Gastrocnemius medialis (tissue), 4 donors: ENCODE measurements at regions not wholly inside any gene's neighbourhood (a gene's known extent, or its start where the extent isn't known, plus 50 kb on each side); places are given as distances from the start of the nearest gene placed in this dataset.

Experiments used
- ATAC-seq, 2 donors: fragments of 150-250 bp; one replicate each; pipeline ENCODE4 v1.9.1; 2016
- DNase-seq, 2 donors: peaks; one replicate each; pipeline ENCODE4 v3.0.0-alpha.2; 2019
- H3K27ac ChIP-seq, 4 donors: fragments of 200-600 bp; sonication (generic); 1 replicate in 1 of 4; 2 replicates in 3 of 4; pipeline ENCODE4 v1.5.1; 2016 to 2018; ENCODE audit warnings: mild to moderate bottlenecking in 2 of 4, moderate library complexity in 1 of 4
- H3K27me3 ChIP-seq, 3 donors: fragments of 200-600 bp; sonication (generic) in 2 of 3; 1 replicate in 1 of 3; 2 replicates in 2 of 3; pipeline versions ENCODE4 v1.5.1 to v1.6.0; 2016 to 2019; ENCODE audit warnings: mild to moderate bottlenecking in 1 of 3, moderate library complexity in 1 of 3
- H3K36me3 ChIP-seq, 2 donors: fragments of 200-600 bp; sonication (generic) in 1 of 2; one replicate each; pipeline ENCODE4 v1.5.1; 2017 to 2018
- H3K4me1 ChIP-seq, 2 donors: fragments of 200-600 bp; sonication (generic) in 1 of 2; one replicate each; pipeline ENCODE4 v1.5.1; 2016 to 2017; ENCODE audit warnings: mild to moderate bottlenecking in 2 of 2
- H3K4me3 ChIP-seq, 4 donors: fragments of 200-600 bp; sonication (generic) in 3 of 4; 1 replicate in 1 of 4; 2 replicates in 3 of 4; pipeline ENCODE4 v1.5.1; 2016 to 2019; ENCODE audit warnings: mild to moderate bottlenecking in 2 of 4
- H3K9me3 ChIP-seq, 3 donors: fragments of 200-600 bp; sonication (generic) in 2 of 3; 1 replicate in 1 of 3; 2 replicates in 2 of 3; pipeline ENCODE4 v1.5.1; 2016 to 2019
- POLR2A ChIP-seq, 2 donors: fragments of 450-650 bp; IDR thresholded peaks; one replicate each; pipeline ENCODE4 v1.6.1; 2017; ENCODE audit warnings: antibody characterized with exemption in 2 of 2, mild to moderate bottlenecking in 2 of 2, moderate library complexity in 2 of 2
- in situ Hi-C, 4 donors: fragments of 200-750 bp; cut with MboI; loops; one replicate each; pipeline versions ENCODE4 v1.15.0 to v1.8.0; 2017; ENCODE audit warnings: low sequenced_read_pairs in 4 of 4
- intact Hi-C: fragments of 100-400 bp; cut with DNase I; formaldehyde crosslinking; loops from one replicate; pipeline ENCODE4 v1.15.1; 2023; ENCODE audit warnings: low total_unique reads
- TF ChIP-seq, protein P1 (sequence below), 5 experiments: fragments of 450-650 bp in 3 of 5; fragments of 200-600 bp in 2 of 5; sonication (generic) in 2 of 5; IDR thresholded peaks in 4 of 5; conservative IDR thresholded peaks in 1 of 5; 1 replicate in 4 of 5; 2 replicates in 1 of 5; pipeline ENCODE4 v1.5.1; 2016 to 2019; ENCODE audit warnings: antibody characterized with exemption in 5 of 5, mild to moderate bottlenecking in 3 of 5, moderate library complexity in 3 of 5

- no peaks in the 10 kb centered on the region for H3K4me1 ChIP-seq
- H3K36me3 ChIP-seq: no peaks in the 10 kb centered on the region
- in situ Hi-C loops: no loop called here
- intact Hi-C loops: no loop called here
- no peak overlapping the region for H3K4me3 ChIP-seq
- H3K9me3 ChIP-seq: no peaks in the 10 kb centered on the region
- ATAC-seq (no peak), DNase-seq (no peak)
- no peak for TF ChIP-seq POLR2A (IDR thresholded peaks at IDR 0.05)
- TF ChIP-seq, protein P1, sequence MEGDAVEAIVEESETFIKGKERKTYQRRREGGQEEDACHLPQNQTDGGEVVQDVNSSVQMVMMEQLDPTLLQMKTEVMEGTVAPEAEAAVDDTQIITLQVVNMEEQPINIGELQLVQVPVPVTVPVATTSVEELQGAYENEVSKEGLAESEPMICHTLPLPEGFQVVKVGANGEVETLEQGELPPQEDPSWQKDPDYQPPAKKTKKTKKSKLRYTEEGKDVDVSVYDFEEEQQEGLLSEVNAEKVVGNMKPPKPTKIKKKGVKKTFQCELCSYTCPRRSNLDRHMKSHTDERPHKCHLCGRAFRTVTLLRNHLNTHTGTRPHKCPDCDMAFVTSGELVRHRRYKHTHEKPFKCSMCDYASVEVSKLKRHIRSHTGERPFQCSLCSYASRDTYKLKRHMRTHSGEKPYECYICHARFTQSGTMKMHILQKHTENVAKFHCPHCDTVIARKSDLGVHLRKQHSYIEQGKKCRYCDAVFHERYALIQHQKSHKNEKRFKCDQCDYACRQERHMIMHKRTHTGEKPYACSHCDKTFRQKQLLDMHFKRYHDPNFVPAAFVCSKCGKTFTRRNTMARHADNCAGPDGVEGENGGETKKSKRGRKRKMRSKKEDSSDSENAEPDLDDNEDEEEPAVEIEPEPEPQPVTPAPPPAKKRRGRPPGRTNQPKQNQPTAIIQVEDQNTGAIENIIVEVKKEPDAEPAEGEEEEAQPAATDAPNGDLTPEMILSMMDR (IDR thresholded peaks at IDR 0.05 in 4 of 5, conservative IDR thresholded peaks at IDR 0.05 in 1 of 5): no peak
- no peak overlapping the region for H3K27ac ChIP-seq
- no peaks in the 10 kb centered on the region for H3K27me3 ChIP-seq
Measured at GRCh38 chr15:81774309-81774708, 271.5 kb downstream of the MEX3B start.

DNA sequence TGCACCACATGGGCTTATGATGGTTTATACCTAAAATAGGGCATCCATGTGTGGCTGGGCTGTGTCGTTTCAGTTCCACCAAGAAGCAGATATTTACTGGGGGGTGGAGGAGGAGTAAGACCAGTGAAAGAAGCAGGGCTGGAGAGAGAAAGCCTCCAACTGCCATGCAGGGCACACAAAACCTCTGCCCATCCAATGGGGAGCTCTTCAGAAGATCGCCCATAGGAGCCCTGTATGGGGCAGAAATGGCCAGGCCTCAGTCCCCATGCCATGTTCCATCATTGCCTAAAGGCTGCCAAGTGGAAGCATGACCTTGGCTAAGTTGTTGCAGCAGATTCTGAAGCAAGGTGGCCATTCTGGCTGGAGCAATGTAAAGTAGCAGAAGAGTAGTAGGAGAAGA lies 277.0 kb downstream of the MEX3B start:
- H3K36me3 ChIP-seq: no peaks in the 10 kb centered on the region
- in situ Hi-C loops: no loop called here
- no peak for ATAC-seq
- TF ChIP-seq, protein P1 (IDR thresholded peaks at IDR 0.05 in 4 of 5, conservative IDR thresholded peaks at IDR 0.05 in 1 of 5): no peak
- TF ChIP-seq POLR2A (IDR thresholded peaks at IDR 0.05): no peak
- no peaks in the 10 kb centered on the region for H3K9me3 ChIP-seq
- no peaks in the 10 kb centered on the region for H3K27me3 ChIP-seq
- intact Hi-C loops: no loop called here
- no peak overlapping the region for H3K4me3 ChIP-seq
- H3K27ac ChIP-seq: no peak overlapping the region
- DNase-seq: no peak
- H3K4me1 ChIP-seq: no peaks in the 10 kb centered on the region

- intact Hi-C loops: no loop called here
- no peak for TF ChIP-seq POLR2A (IDR thresholded peaks at IDR 0.05)
- TF ChIP-seq, protein P1 (IDR thresholded peaks at IDR 0.05 in 4 of 5, conservative IDR thresholded peaks at IDR 0.05 in 1 of 5): no peak
- Histone ChIP-seq H3K27me3 (no peaks in the 10 kb centered on the region), H3K9me3 (no peaks in the 10 kb centered on the region), H3K27ac (no peak overlapping the region), H3K36me3 (no peaks in the 10 kb centered on the region), H3K4me3 (no peak overlapping the region), H3K4me1 (no peaks in the 10 kb centered on the region)
- DNase-seq (no peak), ATAC-seq (no peak)
- in situ Hi-C loops: no loop called here
Measured at GRCh38 chr15:81766829-81767475, 278.9 kb downstream of the MEX3B start.

GRCh38 chr15:81765816-81766215 lies 280.0 kb downstream of the MEX3B start:
- in situ Hi-C loops: no loop called here
- DNase-seq (no peak), ATAC-seq (no peak)
- H3K27me3 ChIP-seq: no peaks in the 10 kb centered on the region
- no peaks in the 10 kb centered on the region for H3K36me3 ChIP-seq
- no peaks in the 10 kb centered on the region for H3K9me3 ChIP-seq
- H3K4me3 ChIP-seq: no peak overlapping the region
- TF ChIP-seq POLR2A (IDR thresholded peaks at IDR 0.05): no peak
- TF ChIP-seq, protein P1 (IDR thresholded peaks at IDR 0.05 in 4 of 5, conservative IDR thresholded peaks at IDR 0.05 in 1 of 5): no peak
- intact Hi-C loops: no loop called here
- H3K27ac ChIP-seq: no peak overlapping the region
- H3K4me1 ChIP-seq: no peaks in the 10 kb centered on the region

DNA sequence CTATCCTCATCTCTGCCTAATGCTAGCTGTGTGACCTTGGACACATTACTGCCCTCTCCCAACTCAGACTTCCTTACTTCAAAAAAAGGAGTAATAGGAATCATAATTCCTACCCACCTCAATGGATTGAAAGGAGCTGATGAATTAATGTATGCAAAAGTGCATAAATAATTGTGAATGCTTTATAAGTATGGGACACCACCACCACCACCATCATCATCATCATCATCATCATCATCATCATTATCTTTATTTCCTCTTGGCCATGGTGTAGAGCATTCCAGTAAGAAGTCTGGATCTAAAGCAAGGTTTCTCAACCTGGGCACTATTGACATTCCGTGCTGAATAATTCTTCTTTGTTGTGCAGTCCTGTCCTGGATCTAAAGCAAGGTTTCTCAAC lies 282.5 kb downstream of the MEX3B start:
- H3K9me3 ChIP-seq: no peaks in the 10 kb centered on the region
- H3K36me3 ChIP-seq: no peaks in the 10 kb centered on the region
- in situ Hi-C loops: no loop called here
- no peaks in the 10 kb centered on the region for H3K27me3 ChIP-seq
- intact Hi-C loops: no loop called here
- no peak overlapping the region for H3K27ac ChIP-seq
- H3K4me1 ChIP-seq: no peaks in the 10 kb centered on the region
- no peak overlapping the region for H3K4me3 ChIP-seq
- DNase-seq (no peak), ATAC-seq (no peak)
- no peak for TF ChIP-seq POLR2A (IDR thresholded peaks at IDR 0.05)
- TF ChIP-seq, protein P1 (IDR thresholded peaks at IDR 0.05 in 4 of 5, conservative IDR thresholded peaks at IDR 0.05 in 1 of 5): no peak
